PFSK-1 (cell line): ENCODE measurements at regions not wholly inside any gene's neighbourhood (a gene's known extent, or its start where the extent isn't known, plus 50 kb on each side); places are given as distances from the start of the nearest gene placed in this dataset.

Source experiments
- FOXP2 ChIP-seq: optimal IDR thresholded peaks from 2 replicates; pipeline ENCODE3; 2011; ENCODE audit warnings: borderline replicate concordance, control low read depth, inconsistent platforms; ENCODE audit not compliant: insufficient read depth; ENCODE audit errors: extremely low read length, extremely low read depth
- POLR2AphosphoS5 ChIP-seq: IDR thresholded peaks from 2 replicates; pipeline ENCODE4 v1.6.1; 2012; ENCODE audit warnings: low read depth, mild to moderate bottlenecking, control low read depth, low read length, moderate library complexity
- SIN3A ChIP-seq: IDR thresholded peaks from 2 replicates; pipeline ENCODE4 v1.6.1; 2012; ENCODE audit warnings: mild to moderate bottlenecking, low read length, moderate library complexity, borderline replicate concordance; ENCODE audit not compliant: insufficient read depth
- TAF1 ChIP-seq: IDR thresholded peaks from 2 replicates; pipeline ENCODE4 v1.6.1; 2012; ENCODE audit warnings: low read length, control low read depth, borderline replicate concordance; ENCODE audit not compliant: insufficient read depth
- TF ChIP-seq, protein P1 (sequence below), 2 experiments: IDR thresholded peaks; 2 replicates each; pipeline versions ENCODE4 v1.6.1 to v1.8.0; 2011 to 2012; ENCODE audit warnings: low read depth in 2 of 2, low read length in 2 of 2, control low read depth in 1 of 2, inconsistent platforms in 1 of 2, mild to moderate bottlenecking in 1 of 2, moderate library complexity in 1 of 2; ENCODE audit not compliant: insufficient read depth in 1 of 2

DNA sequence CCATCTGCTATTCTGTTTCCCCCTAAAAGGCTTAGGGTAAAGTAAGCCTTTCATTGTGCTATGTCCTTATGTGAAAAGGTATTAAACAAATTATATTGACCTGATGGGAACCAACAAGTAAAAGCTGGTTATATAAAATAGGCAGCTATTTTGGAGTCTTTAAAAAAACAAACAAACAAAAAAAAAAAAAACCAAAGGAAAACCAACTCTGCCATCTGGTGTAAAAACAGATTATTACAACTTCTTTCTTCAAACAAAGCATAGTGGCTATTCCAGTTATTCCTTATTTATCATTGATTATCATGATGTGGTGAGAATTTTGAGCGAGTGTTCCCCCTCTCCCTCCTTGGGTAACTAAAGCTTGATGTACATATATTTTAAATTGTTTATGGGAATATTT lies 122.3 kb upstream of the FHL2 start:
- TF ChIP-seq POLR2AphosphoS5 = no peak

DNA sequence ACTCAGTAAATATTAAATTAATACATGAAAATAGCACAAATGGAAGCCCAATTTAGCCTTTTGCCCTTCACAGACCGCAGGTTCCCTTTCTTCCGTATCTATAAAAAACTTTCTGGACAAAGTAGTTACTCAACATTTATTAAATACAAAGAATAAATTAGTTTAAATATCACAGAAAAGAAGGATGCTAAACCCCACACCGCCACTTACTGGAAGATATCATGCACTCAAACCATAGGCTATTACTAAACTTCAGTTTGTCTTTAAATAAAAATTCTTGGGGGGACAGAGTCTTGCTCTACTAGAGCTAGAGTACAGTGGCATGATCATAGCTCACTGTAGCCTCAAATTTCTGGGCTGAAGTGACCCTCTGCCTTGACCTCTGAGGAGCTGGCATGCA lies 120.7 kb upstream of the FHL2 start:
- TF ChIP-seq SIN3A (no peak), FOXP2 (no peak), TAF1 (no peak), POLR2AphosphoS5 (no peak)
- TF ChIP-seq, protein P1, sequence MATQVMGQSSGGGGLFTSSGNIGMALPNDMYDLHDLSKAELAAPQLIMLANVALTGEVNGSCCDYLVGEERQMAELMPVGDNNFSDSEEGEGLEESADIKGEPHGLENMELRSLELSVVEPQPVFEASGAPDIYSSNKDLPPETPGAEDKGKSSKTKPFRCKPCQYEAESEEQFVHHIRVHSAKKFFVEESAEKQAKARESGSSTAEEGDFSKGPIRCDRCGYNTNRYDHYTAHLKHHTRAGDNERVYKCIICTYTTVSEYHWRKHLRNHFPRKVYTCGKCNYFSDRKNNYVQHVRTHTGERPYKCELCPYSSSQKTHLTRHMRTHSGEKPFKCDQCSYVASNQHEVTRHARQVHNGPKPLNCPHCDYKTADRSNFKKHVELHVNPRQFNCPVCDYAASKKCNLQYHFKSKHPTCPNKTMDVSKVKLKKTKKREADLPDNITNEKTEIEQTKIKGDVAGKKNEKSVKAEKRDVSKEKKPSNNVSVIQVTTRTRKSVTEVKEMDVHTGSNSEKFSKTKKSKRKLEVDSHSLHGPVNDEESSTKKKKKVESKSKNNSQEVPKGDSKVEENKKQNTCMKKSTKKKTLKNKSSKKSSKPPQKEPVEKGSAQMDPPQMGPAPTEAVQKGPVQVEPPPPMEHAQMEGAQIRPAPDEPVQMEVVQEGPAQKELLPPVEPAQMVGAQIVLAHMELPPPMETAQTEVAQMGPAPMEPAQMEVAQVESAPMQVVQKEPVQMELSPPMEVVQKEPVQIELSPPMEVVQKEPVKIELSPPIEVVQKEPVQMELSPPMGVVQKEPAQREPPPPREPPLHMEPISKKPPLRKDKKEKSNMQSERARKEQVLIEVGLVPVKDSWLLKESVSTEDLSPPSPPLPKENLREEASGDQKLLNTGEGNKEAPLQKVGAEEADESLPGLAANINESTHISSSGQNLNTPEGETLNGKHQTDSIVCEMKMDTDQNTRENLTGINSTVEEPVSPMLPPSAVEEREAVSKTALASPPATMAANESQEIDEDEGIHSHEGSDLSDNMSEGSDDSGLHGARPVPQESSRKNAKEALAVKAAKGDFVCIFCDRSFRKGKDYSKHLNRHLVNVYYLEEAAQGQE (IDR thresholded peaks at IDR 0.05; ENCODE audit: insufficient read depth in 1 of 2, low read depth in 2 of 2, low read length in 2 of 2) = no peak

DNA sequence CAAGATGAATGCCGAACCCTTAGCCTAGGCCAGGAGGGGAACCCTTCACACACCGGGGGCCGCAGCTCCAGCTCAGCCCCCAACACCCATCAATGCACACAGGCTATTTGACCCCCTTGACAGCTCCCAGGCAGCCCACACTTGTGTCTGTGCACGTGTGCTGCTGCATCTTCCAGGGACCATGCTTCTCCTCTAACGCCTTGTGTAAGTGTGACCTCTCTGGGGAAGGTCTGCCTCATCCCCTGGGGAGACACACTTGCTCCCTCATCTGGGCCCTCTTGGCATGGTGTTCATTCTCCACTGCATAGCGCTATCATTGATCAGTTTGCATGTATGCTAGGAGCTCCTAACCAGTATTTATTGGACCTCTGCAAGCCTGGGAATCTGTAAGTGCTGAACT lies 120.0 kb upstream of the FHL2 start:
- TF ChIP-seq POLR2AphosphoS5 (no peak), TAF1 (no peak), FOXP2 (no peak)

DNA sequence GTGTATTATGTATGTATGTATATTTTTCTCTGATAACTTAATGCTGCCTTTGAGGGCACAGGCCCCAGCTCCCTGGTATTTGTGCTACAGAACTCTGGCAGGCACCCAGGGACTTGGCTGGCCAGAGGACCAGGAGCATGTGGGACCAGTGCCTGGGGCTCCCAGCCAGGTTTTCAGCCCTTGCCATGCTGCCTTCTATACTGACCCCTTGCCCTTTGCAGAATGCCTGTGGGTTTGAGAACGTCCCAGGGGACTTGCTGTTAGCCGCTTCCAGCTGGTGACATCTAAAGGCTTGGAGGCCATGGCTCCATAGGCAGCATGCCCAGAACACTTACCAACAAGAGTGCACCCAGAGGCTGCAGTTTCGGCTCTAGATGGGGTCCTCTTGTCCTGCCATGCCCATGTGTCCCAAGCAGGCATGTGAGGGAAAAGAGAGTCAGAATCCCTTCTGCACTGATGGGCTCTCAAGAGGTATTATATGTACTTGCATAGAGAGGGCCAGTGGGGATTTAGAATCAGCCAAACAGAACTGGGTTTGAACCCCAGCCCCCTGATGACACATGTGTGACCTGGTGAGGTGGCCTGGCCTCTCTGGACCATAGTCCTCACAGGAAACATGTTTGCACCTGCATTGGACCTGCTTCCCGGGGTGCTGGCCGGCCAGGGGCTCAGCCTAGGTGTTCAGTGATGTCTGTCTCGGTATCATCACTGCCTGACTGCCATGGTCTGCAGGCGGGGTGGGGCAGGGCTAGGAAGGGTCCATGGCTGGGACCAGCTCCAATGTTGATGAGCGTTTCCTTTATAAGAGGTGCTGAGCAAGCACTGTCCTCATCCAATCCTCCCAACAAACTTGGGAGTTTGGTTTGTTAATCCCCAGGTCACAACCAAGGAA lies 119.2 kb upstream of the FHL2 start:
- no peak for TF ChIP-seq SIN3A
- no peak for TF ChIP-seq POLR2AphosphoS5
- TF ChIP-seq TAF1 = no peak
- TF ChIP-seq FOXP2 = no peak
- TF ChIP-seq, protein P1 (IDR thresholded peaks at IDR 0.05; ENCODE audit: insufficient read depth in 1 of 2, low read depth in 2 of 2, low read length in 2 of 2) = no peak

DNA sequence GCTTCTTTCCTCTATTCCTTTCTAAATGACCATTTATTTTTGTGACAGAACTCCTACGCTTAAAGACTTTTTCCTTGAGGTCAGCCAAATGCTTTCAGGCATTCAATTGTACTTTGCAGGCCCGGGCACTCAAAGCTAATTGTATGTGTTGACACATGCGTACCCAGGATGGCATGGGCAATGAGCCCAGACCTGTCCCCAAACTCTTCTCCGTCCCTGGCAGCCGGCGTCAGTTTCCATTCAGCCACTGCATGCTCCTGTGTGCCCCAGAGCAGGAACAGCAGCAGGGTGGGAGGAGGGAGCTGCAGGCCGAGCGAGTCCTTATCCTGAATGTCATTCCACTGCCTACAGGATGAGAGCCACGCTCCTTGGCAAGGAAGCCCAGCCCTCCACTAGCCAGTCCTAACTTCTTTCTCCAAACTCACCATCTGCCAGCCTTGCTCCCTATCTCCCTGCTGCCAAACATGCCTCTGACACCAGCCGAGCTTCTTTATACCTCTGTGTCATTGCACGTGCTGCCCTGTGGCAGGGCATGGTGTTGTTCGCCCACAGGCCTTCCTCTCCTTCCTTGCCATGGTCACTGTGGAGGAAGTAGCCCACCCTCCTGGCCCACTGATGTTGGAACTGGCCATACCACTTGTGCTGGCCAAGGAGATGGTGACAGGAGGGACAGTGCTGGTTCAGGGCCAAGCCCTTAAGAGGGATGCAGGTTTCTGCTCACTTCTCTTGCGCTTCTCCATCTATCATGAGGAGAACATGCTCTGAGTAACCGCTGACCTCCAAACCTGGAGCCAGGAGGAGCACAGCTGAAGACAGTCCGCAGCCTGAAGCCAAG lies 116.9 kb upstream of the FHL2 start:
- TF ChIP-seq POLR2AphosphoS5 (no peak), SIN3A (no peak), FOXP2 (no peak), TAF1 (no peak)
- TF ChIP-seq, protein P1 (IDR thresholded peaks at IDR 0.05; ENCODE audit: insufficient read depth in 1 of 2, low read depth in 2 of 2, low read length in 2 of 2) = no peak

DNA sequence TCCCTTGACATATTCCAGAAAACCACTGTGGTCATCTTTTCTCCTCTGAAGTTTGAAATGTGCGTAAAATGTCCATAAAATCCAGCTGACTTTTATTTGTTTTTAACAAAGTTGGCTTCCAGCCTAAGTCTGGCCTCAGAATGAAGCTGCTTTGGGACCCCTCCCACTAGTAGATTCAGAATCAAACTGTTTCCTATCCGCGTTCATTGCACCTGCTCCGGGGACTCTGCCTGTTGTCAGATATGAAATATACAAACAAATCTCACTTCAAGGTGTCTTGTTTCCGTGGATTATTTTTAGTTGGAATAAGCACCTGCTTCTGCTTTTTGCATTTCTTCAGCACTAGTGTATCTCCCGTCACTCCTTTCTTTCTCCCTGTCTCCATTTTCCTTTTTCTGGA lies 115.7 kb upstream of the FHL2 start:
- no peak for TF ChIP-seq FOXP2
- TF ChIP-seq, protein P1 (IDR thresholded peaks at IDR 0.05; ENCODE audit: insufficient read depth in 1 of 2, low read depth in 2 of 2, low read length in 2 of 2) = no peak
- TF ChIP-seq SIN3A = no peak
- no peak for TF ChIP-seq POLR2AphosphoS5
